Activated naive CD4-positive, alpha-beta T cell treated with anti-CD3 and anti-CD28 coated beads, Interleukin-2, amount 50 U/mL, for 24 hours (primary cell): ENCODE measurements at regions not wholly inside any gene's neighbourhood (a gene's known extent, or its start where the extent isn't known, plus 50 kb on each side); places are given as distances from the start of the nearest gene placed in this dataset.
"Not testable (repeated sequence)": the region's sequence is repeated elsewhere in the genome, so short reads cannot be mapped to it uniquely, and the experiment has no call there.

Experiments used
- H3K27ac Mint-ChIP-seq: one replicate; pipeline ENCODE4 v1.8.0; 2021; ENCODE audit warnings: mild to moderate bottlenecking, mixed read lengths
- H3K27me3 Mint-ChIP-seq: one replicate; pipeline ENCODE4 v1.8.0; 2021; ENCODE audit warnings: mixed read lengths
- H3K36me3 Mint-ChIP-seq: one replicate; pipeline ENCODE4 v1.8.0; 2021; ENCODE audit warnings: mixed read lengths
- H3K4me1 Mint-ChIP-seq: one replicate; pipeline ENCODE4 v1.8.0; 2021; ENCODE audit warnings: mixed read lengths
- H3K4me3 Mint-ChIP-seq: one replicate; pipeline ENCODE4 v1.8.0; 2021; ENCODE audit warnings: mild to moderate bottlenecking, mixed read lengths
- H3K9me3 Mint-ChIP-seq: one replicate; pipeline ENCODE4 v1.8.0; 2021; ENCODE audit warnings: mixed read lengths

GRCh38 chr9:87357600-87357999, 140.1 kb upstream of the DAPK1 start:
- H3K27ac Mint-ChIP-seq, result no peak overlapping the region
- H3K36me3 Mint-ChIP-seq, result no peaks in the 10 kb centered on the region
- peaks cover 18% of the 10 kb centered on the region for H3K27me3 Mint-ChIP-seq

GRCh38 chr9:87359264-87359663, 138.4 kb upstream of the DAPK1 start:
- no peak overlapping the region for H3K4me3 Mint-ChIP-seq
- no peaks in the 10 kb centered on the region for H3K4me1 Mint-ChIP-seq
- H3K36me3 Mint-ChIP-seq, result no peaks in the 10 kb centered on the region
- peaks cover 20% of the 10 kb centered on the region for H3K27me3 Mint-ChIP-seq
- no peak overlapping the region for H3K27ac Mint-ChIP-seq
- peaks cover 14% of the 10 kb centered on the region for H3K9me3 Mint-ChIP-seq

More at GRCh38 chr9:87357600-87357999, 140.1 kb upstream of the DAPK1 start:
- Mint-ChIP-seq H3K4me3 (no peak overlapping the region), H3K9me3 (peaks cover 14% of the 10 kb centered on the region), H3K4me1 (no peaks in the 10 kb centered on the region)

GRCh38 chr9:87359958-87360601, 137.6 kb upstream of the DAPK1 start:
- Mint-ChIP-seq H3K9me3 (peaks cover 14% of the 10 kb centered on the region), H3K36me3 (no peaks in the 10 kb centered on the region), H3K4me3 (no peak overlapping the region), H3K27ac (no peak overlapping the region), H3K27me3 (peaks cover 20% of the 10 kb centered on the region), H3K4me1 (no peaks in the 10 kb centered on the region)

GRCh38 chr9:87370049-87370685, 127.5 kb upstream of the DAPK1 start:
- no peaks in the 10 kb centered on the region for H3K9me3 Mint-ChIP-seq
- no peaks in the 10 kb centered on the region for H3K36me3 Mint-ChIP-seq
- no peaks in the 10 kb centered on the region for H3K4me1 Mint-ChIP-seq
- peaks cover 6% of the 10 kb centered on the region for H3K27me3 Mint-ChIP-seq
- H3K27ac Mint-ChIP-seq, result no peak overlapping the region
- no peak overlapping the region for H3K4me3 Mint-ChIP-seq

- Mint-ChIP-seq H3K27ac (no peak overlapping the region), H3K9me3 (no peaks in the 10 kb centered on the region), H3K4me3 (no peak overlapping the region), H3K27me3 (peaks cover 6% of the 10 kb centered on the region), H3K4me1 (no peaks in the 10 kb centered on the region), H3K36me3 (no peaks in the 10 kb centered on the region)
Measured at GRCh38 chr9:87371795-87372355, 125.8 kb upstream of the DAPK1 start.

GRCh38 chr9:87372356-87372851, 125.3 kb upstream of the DAPK1 start:
- peaks cover 6% of the 10 kb centered on the region for H3K27me3 Mint-ChIP-seq
- no peaks in the 10 kb centered on the region for H3K9me3 Mint-ChIP-seq
- no peaks in the 10 kb centered on the region for H3K36me3 Mint-ChIP-seq
- H3K27ac Mint-ChIP-seq, result no peak overlapping the region
- H3K4me1 Mint-ChIP-seq, result no peaks in the 10 kb centered on the region
- H3K4me3 Mint-ChIP-seq, result no peak overlapping the region

- H3K27me3 Mint-ChIP-seq, H3K9me3 Mint-ChIP-seq, H3K4me3 Mint-ChIP-seq, H3K36me3 Mint-ChIP-seq, H3K27ac Mint-ChIP-seq, H3K4me1 Mint-ChIP-seq: not testable (repeated sequence)
Measured at GRCh38 chr9:87374023-87374919, 123.4 kb upstream of the DAPK1 start.

GRCh38 chr9:87375397-87376073, 122.1 kb upstream of the DAPK1 start:
- Mint-ChIP-seq H3K36me3 (no peaks in the 10 kb centered on the region), H3K4me3 (no peak overlapping the region), H3K9me3 (no peaks in the 10 kb centered on the region), H3K4me1 (no peaks in the 10 kb centered on the region), H3K27ac (no peak overlapping the region), H3K27me3 (peaks cover 6% of the 10 kb centered on the region)

- Mint-ChIP-seq H3K4me1 (no peaks in the 10 kb centered on the region), H3K4me3 (no peak overlapping the region), H3K27me3 (no peaks in the 10 kb centered on the region), H3K36me3 (no peaks in the 10 kb centered on the region), H3K9me3 (no peaks in the 10 kb centered on the region), H3K27ac (no peak overlapping the region)
Measured at GRCh38 chr9:87378676-87379075, 119.0 kb upstream of the DAPK1 start.

GRCh38 chr9:87379300-87379699, 118.4 kb upstream of the DAPK1 start:
- Mint-ChIP-seq H3K36me3 (no peaks in the 10 kb centered on the region), H3K9me3 (no peaks in the 10 kb centered on the region), H3K27ac (no peak overlapping the region), H3K27me3 (no peaks in the 10 kb centered on the region), H3K4me1 (no peaks in the 10 kb centered on the region), H3K4me3 (no peak overlapping the region)

GRCh38 chr9:87381050-87381711, 116.5 kb upstream of the DAPK1 start:
- Mint-ChIP-seq H3K4me1 (no peaks in the 10 kb centered on the region), H3K27me3 (no peaks in the 10 kb centered on the region), H3K9me3 (no peaks in the 10 kb centered on the region), H3K36me3 (no peaks in the 10 kb centered on the region), H3K4me3 (no peak overlapping the region), H3K27ac (no peak overlapping the region)

- H3K4me3 Mint-ChIP-seq, result no peak overlapping the region
- no peaks in the 10 kb centered on the region for H3K27me3 Mint-ChIP-seq
- no peaks in the 10 kb centered on the region for H3K9me3 Mint-ChIP-seq
Measured at GRCh38 chr9:87381746-87382145, 115.9 kb upstream of the DAPK1 start.

GRCh38 chr9:87382900-87383299, 114.8 kb upstream of the DAPK1 start:
- no peak overlapping the region for H3K27ac Mint-ChIP-seq

More at GRCh38 chr9:87381746-87382145, 115.9 kb upstream of the DAPK1 start:
- Mint-ChIP-seq H3K36me3 (no peaks in the 10 kb centered on the region), H3K27ac (no peak overlapping the region), H3K4me1 (no peaks in the 10 kb centered on the region)

GRCh38 chr9:87383344-87384150, 114.1 kb upstream of the DAPK1 start:
- H3K4me3 Mint-ChIP-seq, result no peak overlapping the region
- H3K27me3 Mint-ChIP-seq, result no peaks in the 10 kb centered on the region
- H3K4me1 Mint-ChIP-seq, result no peaks in the 10 kb centered on the region
- no peaks in the 10 kb centered on the region for H3K36me3 Mint-ChIP-seq
- H3K27ac Mint-ChIP-seq, result no peak overlapping the region
- H3K9me3 Mint-ChIP-seq, result no peaks in the 10 kb centered on the region

More at GRCh38 chr9:87382900-87383299, 114.8 kb upstream of the DAPK1 start:
- Mint-ChIP-seq H3K27me3 (no peaks in the 10 kb centered on the region), H3K36me3 (no peaks in the 10 kb centered on the region), H3K4me3 (no peak overlapping the region), H3K4me1 (no peaks in the 10 kb centered on the region), H3K9me3 (no peaks in the 10 kb centered on the region)
